GM12878 (cell line): ENCODE measurements at regions not wholly inside any gene's neighbourhood (a gene's known extent, or its start where the extent isn't known, plus 50 kb on each side); places are given as distances from the start of the nearest gene placed in this dataset.

Source experiments
- ATAC-seq: fragments of 200-7000 bp; cut with Tn5 transposase; 3 replicates; pipeline ENCODE4 v1.9.1; 2020; ENCODE audit warnings: mild to moderate bottlenecking, moderate library complexity
- BruUV-seq: library from RNA; stranded (reverse); fragments of 400-500 nt; replicated peaks from 2 replicates; lab custom pipeline; 2021; lab: Mats Ljungman, UMichigan
- CTCF ChIA-PET: fragments of 300-600 bp; sonication (Branson Sonifier 250); formaldehyde crosslinking; extraction: SDS; loops from one replicate; lab custom pipeline; 2021; ENCODE audit warnings: inconsistent platforms; lab: Yijun Ruan, JAX
- POLR2A ChIA-PET: fragments of 350-600 bp; formaldehyde crosslinking; extraction: SDS; loops from one replicate; lab custom pipeline; 2021; ENCODE audit warnings: inconsistent platforms; lab: Charles Lee
- RAD21 ChIA-PET: fragments of 300-600 bp; sonication (Branson Sonifier 250); formaldehyde crosslinking; loops from one replicate; lab custom pipeline; 2023; ENCODE audit warnings: antibody characterized with exemption; ENCODE audit not compliant: unreplicated experiment; lab: Charles Lee
- SMC1A ChIA-PET: fragments of 300-600 bp; sonication (Branson Sonifier 250); formaldehyde crosslinking; loops from one replicate; lab custom pipeline; 2023; ENCODE audit not compliant: unreplicated experiment, uncharacterized antibody; lab: Charles Lee
- DNase-seq: peaks from one replicate; pipeline ENCODE4 v3.0.0-alpha.2; 2011; ENCODE audit warnings: low read depth, low spot score
- FAIRE-seq: peaks from 3 replicates; lab custom pipeline; 2011; peaks lifted over from hg19 to GRCh38; lab: Jason Lieb, UNC
- H2AFZ ChIP-seq: 2 replicates; pipeline ENCODE4 v1.6.0; 2011; ENCODE audit warnings: low read depth, low read length, control low read depth; ENCODE audit not compliant: control insufficient read depth
- H3K27ac ChIP-seq: 2 replicates; pipeline ENCODE4 v1.5.1; 2011; ENCODE audit warnings: control low read depth; ENCODE audit not compliant: control insufficient read depth, insufficient read depth
- H3K27me3 ChIP-seq, 2 experiments: replicated peaks in 1 of 2; 2 replicates each; pipeline versions ENCODE4 v1.6.0 to v1.6.1; 2011; ENCODE audit warnings: low read length in 1 of 2; ENCODE audit not compliant: control insufficient read depth in 2 of 2, insufficient read depth in 2 of 2
- H3K36me3 ChIP-seq, 2 experiments: 2 replicates each; pipeline ENCODE4 v1.5.1; 2011; ENCODE audit warnings: low read length in 1 of 2; ENCODE audit not compliant: control insufficient read depth in 2 of 2, insufficient read depth in 2 of 2
- H3K4me1 ChIP-seq: 2 replicates; pipeline ENCODE4 v1.6.1; 2011; ENCODE audit warnings: mild to moderate bottlenecking, low read length, moderate library complexity, mixed read lengths; ENCODE audit not compliant: control insufficient read depth, insufficient read depth
- H3K4me2 ChIP-seq: 2 replicates; pipeline ENCODE4 v1.6.0; 2011; ENCODE audit warnings: control low read depth; ENCODE audit not compliant: control insufficient read depth, insufficient read depth
- H3K4me3 ChIP-seq: fragments of 200-600 bp; sonication (generic); 2 replicates; pipeline ENCODE4 v1.5.1; 2016
- H3K79me2 ChIP-seq: 2 replicates; pipeline ENCODE4 v1.6.0; 2011; ENCODE audit warnings: low read length; ENCODE audit not compliant: control insufficient read depth, insufficient read depth
- H3K9ac ChIP-seq: 2 replicates; pipeline ENCODE4 v1.8.0; 2011; ENCODE audit warnings: low read length, control low read depth, mixed read lengths; ENCODE audit not compliant: control insufficient read depth, insufficient read depth
- H3K9me3 ChIP-seq: replicated peaks from 3 replicates; pipeline ENCODE4 v1.5.1; 2011; ENCODE audit warnings: mild to moderate bottlenecking, low read length; ENCODE audit not compliant: control insufficient read depth, insufficient read depth
- H4K20me1 ChIP-seq: 2 replicates; pipeline ENCODE4 v1.6.0; 2011; ENCODE audit not compliant: control insufficient read depth, insufficient read depth
- CUX1 ChIP-seq: IDR thresholded peaks from 2 replicates; pipeline ENCODE4 v1.6.1; 2012; ENCODE audit warnings: improper control_type of control experiment, low read depth, low read length; ENCODE audit not compliant: insufficient replicate concordance
- JUNB ChIP-seq: IDR thresholded peaks from 2 replicates; pipeline ENCODE4 v1.6.1; 2016; ENCODE audit warnings: antibody characterized with exemption, mild to moderate bottlenecking
- KAT2A ChIP-seq: conservative IDR thresholded peaks from 2 replicates; pipeline ENCODE4 v1.6.1; 2011; ENCODE audit warnings: low read depth, low read length; ENCODE audit not compliant: control insufficient read depth
- MLLT1 ChIP-seq: fragments of 450-650 bp; IDR thresholded peaks from 2 replicates; pipeline ENCODE4 v1.6.1; 2016; ENCODE audit warnings: mild to moderate bottlenecking
- RBBP5 ChIP-seq: fragments of 200-600 bp; sonication (generic); conservative IDR thresholded peaks from 2 replicates; pipeline ENCODE4 v1.6.1; 2016
- ZBED1 ChIP-seq: IDR thresholded peaks from 2 replicates; pipeline ENCODE4 v1.6.1; 2016; ENCODE audit warnings: borderline replicate concordance
- in situ Hi-C: fragments of 300-500 bp; cut with MboI; formaldehyde crosslinking; loops from 9 replicates; pipeline ENCODE4 v1.14.3; 2018; ENCODE audit warnings: mixed read lengths
- intact Hi-C: fragments of 100-400 bp; cut with micrococcal nuclease; formaldehyde crosslinking; loops from one replicate; pipeline ENCODE4 v1.14.2; 2022; ENCODE audit not compliant: unreplicated experiment

- no peak for TF ChIP-seq CUX1
- TF ChIP-seq RBBP5 = no peak
- TF ChIP-seq MLLT1 = no peak
- TF ChIP-seq, all 136 proteins: peak for 0
Observed at GRCh38 chr18:61141691-61142090, 191.5 kb upstream of the CDH20 start (continued).

GRCh38 chr18:61148322-61148721 is 184.9 kb upstream of the CDH20 start:
- ChIA-PET SMC1A (no interaction called here), CTCF (no interaction called here), POLR2A (no interaction called here), RAD21 (no interaction called here)
- no TSS peak for BruUV-seq
- no peak overlapping the region for H3K4me3 ChIP-seq
- no peaks in the 10 kb centered on the region for H3K36me3 ChIP-seq
- H4K20me1 ChIP-seq = no peaks in the 10 kb centered on the region
- FAIRE-seq (no peak), ATAC-seq (no peak), DNase-seq (no peak)
- H2AFZ ChIP-seq = no peak overlapping the region
- no peaks in the 10 kb centered on the region for H3K27me3 ChIP-seq
- H3K27ac ChIP-seq = no peak overlapping the region
- H3K4me2 ChIP-seq = no peak overlapping the region
- H3K4me1 ChIP-seq = no peaks in the 10 kb centered on the region
- no peaks in the 10 kb centered on the region for H3K9me3 ChIP-seq
- TF ChIP-seq ZBED1 (no peak), KAT2A (no peak), JUNB (no peak), MLLT1 (no peak)
- H3K9ac ChIP-seq = no peak overlapping the region
- in situ Hi-C loops = no loop called here
- H3K79me2 ChIP-seq = no peaks in the 10 kb centered on the region
- intact Hi-C loops = no loop called here
